Activated naive CD8-positive, alpha-beta T cell treated with anti-CD3 and anti-CD28 coated beads, Interleukin-2, amount 50 U/mL, for 24 hours (primary cell): ENCODE measurements at regions not wholly inside any gene's neighbourhood (a gene's known extent, or its start where the extent isn't known, plus 50 kb on each side); places are given as distances from the start of the nearest gene placed in this dataset.

Experiments used
- ATAC-seq: fragments of 150-1000 bp; cut with Tn5 transposase; one replicate; pipeline ENCODE4 v1.10.0; 2021
- DNase-seq: peaks from one replicate; pipeline ENCODE4 v3.0.0; 2021
- H3K27ac Mint-ChIP-seq: one replicate; pipeline ENCODE4 v1.8.0; 2021; ENCODE audit warnings: mild to moderate bottlenecking, mixed read lengths
- H3K27me3 Mint-ChIP-seq: one replicate; pipeline ENCODE4 v1.8.0; 2021; ENCODE audit warnings: mixed read lengths
- H3K36me3 Mint-ChIP-seq: one replicate; pipeline ENCODE4 v1.8.0; 2021; ENCODE audit warnings: low read depth, mixed read lengths
- H3K4me1 Mint-ChIP-seq: one replicate; pipeline ENCODE4 v1.8.0; 2021; ENCODE audit warnings: mixed read lengths
- H3K4me3 Mint-ChIP-seq: one replicate; pipeline ENCODE4 v1.8.0; 2021; ENCODE audit warnings: mild to moderate bottlenecking, moderate library complexity, mixed read lengths
- H3K9me3 Mint-ChIP-seq: one replicate; pipeline ENCODE4 v1.8.0; 2021; ENCODE audit warnings: mixed read lengths

DNA sequence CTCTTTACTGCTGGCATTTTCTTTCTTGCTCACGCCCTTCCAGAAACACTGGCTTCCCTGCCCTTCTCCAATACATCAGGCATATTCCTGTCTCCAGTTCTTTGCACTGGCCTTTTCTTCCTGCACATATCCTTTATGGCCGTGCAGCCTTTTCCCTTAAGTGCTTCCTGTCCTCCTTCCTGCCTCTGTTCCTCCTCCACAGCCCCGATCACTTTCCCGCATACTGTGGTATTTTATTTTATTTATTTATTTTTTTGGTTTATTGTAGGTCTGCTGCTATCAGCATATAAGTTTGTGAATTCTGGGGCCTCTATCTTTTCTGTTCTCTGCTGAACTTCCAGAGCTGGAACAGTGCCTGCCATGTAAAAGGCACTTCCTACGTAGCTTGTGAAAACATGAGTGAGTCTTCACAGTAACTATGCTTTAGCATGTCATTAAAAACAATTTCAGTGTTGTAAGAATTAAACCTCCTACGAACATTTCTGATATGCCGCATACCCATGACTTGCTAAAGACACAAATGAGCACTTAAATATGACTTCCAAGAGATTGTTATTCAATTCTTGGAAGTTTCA lies 289.1 kb downstream of the TRIB2 start:
- no peak overlapping the region for H3K4me3 Mint-ChIP-seq
- DNase-seq (no peak), ATAC-seq (no peak)
- H3K9me3 Mint-ChIP-seq, result no peaks in the 10 kb centered on the region
- H3K4me1 Mint-ChIP-seq, result no peaks in the 10 kb centered on the region
- no peak overlapping the region for H3K27ac Mint-ChIP-seq
- H3K36me3 Mint-ChIP-seq, result no peaks in the 10 kb centered on the region
- H3K27me3 Mint-ChIP-seq, result peaks cover 8% of the 10 kb centered on the region

DNA sequence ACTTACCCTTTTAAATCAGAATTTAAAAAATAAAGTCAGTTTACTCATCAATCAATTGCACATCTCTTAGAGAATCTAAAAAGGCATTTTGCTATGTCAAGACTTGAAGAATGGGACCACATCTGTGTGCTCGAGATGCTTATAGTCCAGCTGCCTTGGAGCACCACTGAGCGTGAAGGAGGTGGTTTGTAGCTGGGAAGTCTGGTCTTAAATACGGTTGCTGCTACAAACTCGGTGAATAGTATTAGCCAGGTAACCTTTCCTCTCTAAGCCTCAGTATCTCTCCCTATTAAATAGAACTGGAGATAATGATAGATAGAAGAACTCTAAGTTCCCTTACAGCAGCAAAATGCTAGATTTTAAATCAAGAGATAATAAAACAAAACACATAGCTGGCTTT lies 289.7 kb downstream of the TRIB2 start:
- Mint-ChIP-seq H3K27me3 (peaks cover 8% of the 10 kb centered on the region), H3K36me3 (no peaks in the 10 kb centered on the region), H3K9me3 (no peaks in the 10 kb centered on the region), H3K4me1 (no peaks in the 10 kb centered on the region), H3K27ac (no peak overlapping the region), H3K4me3 (no peak overlapping the region)
- DNase-seq (no peak), ATAC-seq (no peak)

DNA sequence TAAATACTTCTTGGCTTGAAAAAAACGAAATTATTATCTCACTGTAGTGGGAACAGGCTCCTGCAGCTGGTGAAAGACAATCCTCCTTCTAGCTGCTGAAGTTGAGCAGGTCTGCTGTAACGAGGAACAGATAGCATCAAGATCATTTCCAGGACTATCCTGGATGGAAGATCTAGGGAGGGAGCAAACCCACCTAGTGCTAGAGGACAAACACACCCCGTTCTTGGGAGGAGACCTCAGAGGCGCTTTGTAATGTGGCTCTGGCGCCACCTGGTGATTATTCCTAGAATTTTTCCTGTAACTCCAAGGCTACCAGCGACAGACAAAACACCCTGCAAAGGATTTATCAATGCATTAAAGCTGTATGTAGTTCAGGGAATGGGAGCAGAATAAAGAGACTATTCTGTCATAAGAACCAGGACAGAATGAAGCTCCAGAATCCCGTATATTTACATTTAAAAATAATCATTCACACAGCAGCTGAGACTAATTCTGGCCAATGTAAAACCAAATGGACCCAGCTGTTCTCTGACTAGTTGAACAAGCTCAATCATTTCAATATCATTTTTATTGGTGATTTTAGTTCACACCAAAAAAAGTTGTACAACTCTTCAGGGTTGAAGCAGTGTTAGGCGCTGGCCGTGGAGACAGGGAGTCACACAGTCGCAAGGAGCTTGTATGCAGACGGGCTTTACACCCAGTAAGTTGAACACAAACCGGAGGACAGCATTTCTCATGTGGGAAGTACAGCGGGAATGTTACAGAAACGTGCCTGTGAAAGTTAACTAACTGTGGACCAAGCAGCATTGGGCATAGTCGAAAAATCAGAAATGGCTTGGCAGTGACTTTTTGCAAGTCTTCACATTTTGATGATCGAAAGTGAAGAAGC lies 290.3 kb downstream of the TRIB2 start:
- ATAC-seq (peak; percentile 66), DNase-seq (peak; percentile 64)
- Mint-ChIP-seq H3K27ac (no peak overlapping the region), H3K9me3 (no peaks in the 10 kb centered on the region), H3K27me3 (peaks cover 8% of the 10 kb centered on the region), H3K4me1 (no peaks in the 10 kb centered on the region), H3K4me3 (no peak overlapping the region), H3K36me3 (no peaks in the 10 kb centered on the region)

DNA sequence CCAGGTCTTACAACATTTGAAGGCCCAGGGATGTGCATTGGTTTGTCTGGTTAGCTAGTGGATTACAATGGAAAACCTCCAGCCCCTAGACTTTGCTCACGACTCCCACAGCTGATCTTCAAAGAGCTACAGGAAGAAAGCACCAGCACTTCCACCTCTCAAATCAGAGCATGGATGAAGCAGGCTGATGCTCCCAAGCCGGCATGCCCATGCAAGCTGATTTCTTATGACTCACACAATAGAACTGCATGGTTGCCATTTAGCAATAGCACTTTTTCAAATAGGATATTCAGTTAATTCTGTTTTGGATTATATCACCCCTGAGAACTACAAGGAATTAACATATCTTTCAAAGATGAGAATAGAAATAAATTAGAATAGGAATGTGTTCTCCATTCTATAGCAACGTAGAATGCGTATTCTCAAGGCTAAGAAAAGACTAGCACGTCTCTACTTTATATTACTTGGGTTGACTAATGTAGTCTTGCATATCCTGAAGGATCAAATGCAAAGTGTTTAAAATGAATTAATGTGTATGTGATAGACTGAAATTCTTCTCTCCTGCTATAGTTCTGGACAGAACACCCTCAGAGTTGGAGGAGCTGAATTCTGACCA lies 292.4 kb downstream of the TRIB2 start:
- DNase-seq (no peak), ATAC-seq (no peak)
- no peak overlapping the region for H3K4me3 Mint-ChIP-seq
- no peaks in the 10 kb centered on the region for H3K36me3 Mint-ChIP-seq
- no peaks in the 10 kb centered on the region for H3K4me1 Mint-ChIP-seq
- H3K9me3 Mint-ChIP-seq, result no peaks in the 10 kb centered on the region
- peaks cover 23% of the 10 kb centered on the region for H3K27me3 Mint-ChIP-seq
- no peak overlapping the region for H3K27ac Mint-ChIP-seq

DNA sequence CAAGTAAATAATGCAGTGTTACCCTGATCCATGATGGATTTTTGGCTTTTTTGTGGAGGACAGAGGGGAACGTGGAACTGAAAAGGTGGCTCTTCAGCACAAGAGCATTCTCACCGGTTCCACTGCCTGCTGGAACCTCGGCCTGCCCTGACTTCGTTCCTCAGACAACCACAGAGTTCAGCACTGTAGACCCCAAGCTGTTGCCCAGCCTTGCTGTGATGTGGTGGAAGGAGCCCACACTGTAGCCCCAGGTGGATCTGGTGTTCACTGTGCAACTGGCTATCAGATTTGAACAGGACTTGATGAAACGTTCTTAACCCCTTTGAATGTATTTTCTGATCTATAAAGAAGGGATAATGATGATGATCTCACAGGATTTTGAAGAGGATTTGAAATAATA lies 293.5 kb downstream of the TRIB2 start:
- no peaks in the 10 kb centered on the region for H3K4me1 Mint-ChIP-seq
- H3K4me3 Mint-ChIP-seq, result no peak overlapping the region
- no peaks in the 10 kb centered on the region for H3K36me3 Mint-ChIP-seq
- no peaks in the 10 kb centered on the region for H3K9me3 Mint-ChIP-seq
- no peak for DNase-seq
- H3K27me3 Mint-ChIP-seq, result peaks cover 24% of the 10 kb centered on the region
- H3K27ac Mint-ChIP-seq, result no peak overlapping the region
- ATAC-seq, result no peak

DNA sequence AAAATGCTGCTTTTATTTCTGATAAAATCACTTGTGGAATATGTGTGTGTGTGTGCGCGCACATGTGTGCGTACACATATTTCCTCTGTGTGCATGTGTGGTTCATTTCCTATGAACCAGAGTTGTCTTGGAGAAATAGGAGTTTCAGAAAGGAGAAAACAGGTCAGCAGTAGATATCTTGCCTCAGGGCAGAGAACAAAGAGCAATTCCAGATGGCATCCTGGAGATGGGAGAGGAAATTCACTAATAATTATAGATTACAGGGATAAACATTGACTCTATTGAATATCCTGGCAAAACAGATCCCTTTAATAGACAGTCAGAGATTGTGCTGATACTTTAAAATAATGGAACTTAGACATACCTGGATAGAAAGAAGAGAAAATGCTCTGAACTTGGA lies 298.0 kb downstream of the TRIB2 start:
- Mint-ChIP-seq H3K27ac (no peak overlapping the region), H3K4me1 (no peaks in the 10 kb centered on the region), H3K9me3 (no peaks in the 10 kb centered on the region), H3K36me3 (no peaks in the 10 kb centered on the region), H3K4me3 (no peak overlapping the region), H3K27me3 (peaks cover 45% of the 10 kb centered on the region)
- ATAC-seq (no peak), DNase-seq (no peak)

DNA sequence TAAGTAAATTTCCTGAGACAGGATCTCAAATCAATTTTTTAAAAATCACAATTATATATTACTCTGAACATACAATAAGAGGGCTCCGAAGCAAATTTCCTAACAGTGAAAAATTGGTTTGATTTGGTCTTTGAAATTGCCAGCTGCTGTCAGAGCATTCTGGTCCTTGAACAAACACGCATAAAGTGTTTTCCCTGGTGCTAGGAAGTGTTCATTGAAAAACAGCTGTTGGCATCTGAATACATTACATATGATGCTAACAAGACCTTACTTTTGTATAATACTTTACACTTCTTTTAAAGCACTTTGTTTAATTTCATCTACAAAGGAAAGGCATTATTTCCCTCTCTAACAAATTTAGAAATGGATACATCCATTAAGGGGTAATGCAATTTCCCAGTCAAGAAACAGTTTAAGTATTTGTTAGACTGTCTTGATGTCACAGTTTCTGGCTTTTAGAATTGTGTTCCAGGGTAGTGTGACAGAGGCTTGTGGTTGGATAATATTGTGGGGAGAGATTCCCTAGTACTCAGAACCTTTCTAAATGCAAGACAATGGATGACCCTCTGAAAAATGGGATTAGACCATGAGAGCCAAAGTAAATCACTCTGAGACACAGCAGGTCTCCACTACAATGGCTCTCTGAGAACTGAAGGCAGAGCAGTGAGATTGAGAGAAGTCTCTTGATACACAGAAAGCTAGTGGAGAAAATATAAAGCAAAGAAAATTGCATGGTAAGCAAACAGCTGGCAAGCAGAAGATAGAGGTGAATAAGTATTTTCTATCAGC lies 299.0 kb downstream of the TRIB2 start:
- H3K27me3 Mint-ChIP-seq, result peaks cover 45% of the 10 kb centered on the region

DNA sequence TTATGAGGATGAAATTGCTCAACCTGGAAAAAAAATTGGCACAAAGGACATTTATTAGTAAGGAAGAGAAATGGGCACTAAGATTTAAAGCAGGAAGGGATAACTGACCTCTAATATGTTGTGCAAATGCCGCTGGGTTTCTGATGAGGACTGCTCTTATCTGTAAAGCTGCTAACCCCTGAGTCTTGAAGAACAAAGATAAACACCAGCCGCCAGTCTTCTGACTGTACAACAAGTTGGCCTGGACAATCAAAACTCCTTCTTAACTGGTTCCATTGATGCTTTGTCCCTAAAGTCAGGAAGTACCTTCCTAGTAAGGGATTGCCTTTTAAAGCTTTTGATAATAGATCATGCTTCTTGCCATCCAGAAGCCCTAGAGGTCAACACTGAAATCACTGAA lies 301.8 kb downstream of the TRIB2 start:
- no peak overlapping the region for H3K27ac Mint-ChIP-seq
- no peak overlapping the region for H3K4me3 Mint-ChIP-seq
- no peak for ATAC-seq
- no peaks in the 10 kb centered on the region for H3K36me3 Mint-ChIP-seq
- no peaks in the 10 kb centered on the region for H3K4me1 Mint-ChIP-seq
- H3K27me3 Mint-ChIP-seq, result peaks cover 37% of the 10 kb centered on the region
- no peaks in the 10 kb centered on the region for H3K9me3 Mint-ChIP-seq
- DNase-seq, result no peak

More for the DNA sequence above, 299.0 kb downstream of the TRIB2 start:
- H3K27ac Mint-ChIP-seq, result no peak overlapping the region
- H3K4me1 Mint-ChIP-seq, result no peaks in the 10 kb centered on the region
- no peak overlapping the region for H3K4me3 Mint-ChIP-seq
- H3K36me3 Mint-ChIP-seq, result no peaks in the 10 kb centered on the region
- no peaks in the 10 kb centered on the region for H3K9me3 Mint-ChIP-seq
- ATAC-seq (no peak), DNase-seq (no peak)

DNA sequence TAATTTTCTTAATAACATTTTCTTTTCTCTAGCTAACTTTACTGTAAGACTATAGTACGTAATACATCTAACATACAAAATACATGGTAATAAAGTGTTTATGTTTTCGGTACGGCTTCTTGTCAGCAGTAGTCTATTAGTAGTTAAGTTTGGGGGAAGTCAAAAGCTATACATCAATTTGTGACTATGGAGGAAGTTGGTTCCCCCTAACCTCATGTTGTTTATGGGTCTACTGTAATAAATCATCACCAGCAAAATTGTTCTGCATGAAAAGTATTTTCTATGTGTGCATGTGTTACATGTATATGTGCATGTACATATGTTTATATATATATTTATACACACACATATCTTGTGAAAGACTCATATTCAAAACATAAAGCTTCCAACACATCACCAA lies 303.0 kb downstream of the TRIB2 start:
- H3K9me3 Mint-ChIP-seq, result no peaks in the 10 kb centered on the region
- peaks cover 34% of the 10 kb centered on the region for H3K27me3 Mint-ChIP-seq
- no peaks in the 10 kb centered on the region for H3K4me1 Mint-ChIP-seq
- ATAC-seq, result no peak
- H3K36me3 Mint-ChIP-seq, result no peaks in the 10 kb centered on the region
- no peak for DNase-seq
- no peak overlapping the region for H3K4me3 Mint-ChIP-seq
- H3K27ac Mint-ChIP-seq, result no peak overlapping the region

DNA sequence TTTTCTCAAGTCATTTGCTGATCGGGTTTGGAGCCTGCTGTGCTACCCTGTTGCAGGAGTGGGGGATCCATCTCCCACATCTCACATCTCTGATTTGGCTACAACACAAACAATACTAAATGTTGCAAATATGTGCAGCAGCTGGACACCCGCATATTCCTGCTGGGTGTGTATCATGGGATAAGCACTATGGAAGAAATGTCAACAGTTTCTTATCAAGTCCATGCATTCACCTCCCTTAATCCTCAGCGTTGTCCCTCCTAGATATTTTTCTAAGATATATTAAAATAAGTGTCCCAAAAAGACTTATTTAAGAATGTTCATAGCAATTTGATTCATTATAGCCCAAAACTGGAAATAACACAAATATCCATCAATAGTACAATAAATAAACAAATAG lies 303.7 kb downstream of the TRIB2 start:
- no peak for DNase-seq
- H3K36me3 Mint-ChIP-seq, result no peaks in the 10 kb centered on the region
- H3K9me3 Mint-ChIP-seq, result no peaks in the 10 kb centered on the region
- ATAC-seq, result no peak
- H3K4me3 Mint-ChIP-seq, result no peak overlapping the region
- H3K27me3 Mint-ChIP-seq, result peaks cover 31% of the 10 kb centered on the region
- H3K4me1 Mint-ChIP-seq, result no peaks in the 10 kb centered on the region
- no peak overlapping the region for H3K27ac Mint-ChIP-seq

DNA sequence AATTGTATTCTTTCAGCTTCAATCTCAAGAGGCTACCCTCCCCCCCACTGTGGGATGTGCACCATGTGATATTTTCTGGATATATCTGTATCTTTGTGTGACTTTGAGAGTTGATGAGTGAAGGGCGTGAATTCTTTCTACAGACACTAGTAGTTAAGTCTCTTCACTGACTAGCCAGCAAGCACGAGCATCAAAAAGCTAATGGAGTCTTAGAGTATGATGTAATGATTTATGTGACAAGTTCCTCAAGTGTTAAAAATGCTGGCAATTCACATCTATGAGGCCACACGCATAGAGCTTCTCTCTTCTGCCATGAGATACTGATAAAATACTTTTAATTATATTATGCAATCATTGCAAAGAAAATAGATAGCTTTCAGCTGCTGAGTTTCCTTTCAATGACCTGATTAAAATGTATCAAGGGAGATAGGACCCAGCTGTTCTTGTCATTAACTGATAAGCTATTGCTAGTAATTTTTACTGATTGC lies 304.8 kb downstream of the TRIB2 start:
- Mint-ChIP-seq H3K36me3 (no peaks in the 10 kb centered on the region), H3K9me3 (no peaks in the 10 kb centered on the region), H3K4me1 (no peaks in the 10 kb centered on the region), H3K27ac (no peak overlapping the region), H3K4me3 (no peak overlapping the region), H3K27me3 (peaks cover 27% of the 10 kb centered on the region)
- no peak for ATAC-seq
- no peak for DNase-seq

DNA sequence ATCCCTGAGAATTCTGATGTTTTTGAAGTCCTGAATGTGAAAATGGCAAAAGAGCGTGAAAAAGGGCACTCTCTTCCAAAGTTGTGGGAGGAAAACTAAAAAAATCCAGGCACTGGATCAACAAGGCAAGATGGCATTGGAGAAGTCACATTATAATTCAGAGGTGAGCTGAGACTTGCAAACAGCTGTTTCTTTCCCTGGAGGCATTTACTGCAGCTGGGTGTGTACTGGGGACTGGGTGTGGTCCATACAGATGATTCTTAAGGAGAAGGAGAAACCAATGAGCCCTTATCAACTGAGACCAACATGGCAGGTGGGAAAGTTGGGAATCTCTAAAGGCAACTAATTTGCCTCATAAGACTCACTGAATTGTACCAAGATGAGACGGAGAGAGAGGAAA lies 313.9 kb downstream of the TRIB2 start:
- Mint-ChIP-seq H3K27ac (no peak overlapping the region), H3K4me1 (no peaks in the 10 kb centered on the region), H3K9me3 (no peaks in the 10 kb centered on the region), H3K36me3 (no peaks in the 10 kb centered on the region), H3K27me3 (peaks cover 11% of the 10 kb centered on the region), H3K4me3 (no peak overlapping the region)
- DNase-seq (no peak), ATAC-seq (no peak)

DNA sequence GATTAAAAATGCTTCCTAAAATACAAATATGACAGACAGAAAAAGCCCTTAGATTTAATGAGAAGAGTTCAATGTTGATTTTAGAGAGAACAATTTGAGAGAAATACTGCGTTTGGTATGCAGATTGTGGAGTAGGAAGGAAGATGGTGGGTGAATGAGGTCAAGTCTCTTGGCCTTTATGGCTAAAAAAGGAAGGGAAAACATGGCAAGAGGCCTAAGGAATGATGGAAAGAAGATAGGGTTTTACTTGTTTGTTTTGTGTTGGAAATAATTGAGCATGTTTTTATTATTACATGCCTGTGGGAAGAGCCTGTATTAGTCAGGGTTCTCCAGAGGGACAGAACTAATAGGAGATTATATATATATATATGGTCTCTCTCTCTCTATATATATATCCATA lies 318.1 kb downstream of the TRIB2 start:
- H3K27ac Mint-ChIP-seq, result no peak overlapping the region
- no peak overlapping the region for H3K4me3 Mint-ChIP-seq
- DNase-seq, result no peak
- H3K4me1 Mint-ChIP-seq, result no peaks in the 10 kb centered on the region
- no peaks in the 10 kb centered on the region for H3K9me3 Mint-ChIP-seq
- ATAC-seq, result no peak
- H3K27me3 Mint-ChIP-seq, result peaks cover 3% of the 10 kb centered on the region
- H3K36me3 Mint-ChIP-seq, result no peaks in the 10 kb centered on the region

DNA sequence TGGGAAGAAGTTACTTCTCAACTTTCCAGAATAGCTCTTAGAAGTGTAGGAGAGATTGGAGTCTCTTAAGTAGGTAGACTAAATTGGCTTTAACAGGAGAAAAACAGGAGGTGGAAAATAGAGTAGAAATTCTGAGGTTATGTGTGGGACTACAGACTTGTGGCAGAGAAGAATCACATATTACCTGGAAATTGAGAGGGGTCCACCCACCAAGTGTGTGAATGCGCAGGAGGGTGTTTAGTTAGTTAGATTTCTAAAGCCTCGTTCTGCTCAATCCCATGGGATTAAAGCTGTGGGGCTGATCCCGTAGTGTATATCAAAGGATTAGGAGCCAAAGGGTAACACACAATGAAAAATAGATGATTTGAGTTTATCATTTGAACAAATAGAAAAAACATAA lies 319.1 kb downstream of the TRIB2 start:
- Mint-ChIP-seq H3K27ac (no peak overlapping the region), H3K9me3 (peaks cover 2% of the 10 kb centered on the region), H3K4me3 (no peak overlapping the region), H3K4me1 (no peaks in the 10 kb centered on the region), H3K36me3 (no peaks in the 10 kb centered on the region), H3K27me3 (peaks cover 5% of the 10 kb centered on the region)
- no peak for ATAC-seq
- no peak for DNase-seq
